ENCODE measurements at regions not wholly inside any gene's neighbourhood (a gene's known extent, or its start where the extent isn't known, plus 50 kb on each side); places are given as distances from the start of the nearest gene placed in this dataset.

- no peak for TF ChIP-seq CTCF (IDR thresholded peaks at IDR 0.05; ENCODE audit: unreplicated experiment)
- CTCF ChIA-PET = no interaction called here
- H3K4me1 Mint-ChIP-seq (ENCODE audit: insufficient read depth, unreplicated experiment) = no peaks in the 10 kb centered on the region
- intact Hi-C loops (cut with micrococcal nuclease) = no loop called here
- BruUV-seq (replicated peaks) = no TSS peak
- no peaks in the 10 kb centered on the region for H3K27me3 Mint-ChIP-seq (ENCODE audit: insufficient read depth, unreplicated experiment)
- POLR2A ChIA-PET = no interaction called here
- no peak overlapping the region for H3K4me3 Mint-ChIP-seq (ENCODE audit: unreplicated experiment)
- no peaks in the 10 kb centered on the region for H3K9me3 Mint-ChIP-seq (ENCODE audit: unreplicated experiment)
- no peak for DNase-seq (ENCODE audit: unreplicated experiment)
- no peak overlapping the region for H3K27ac Mint-ChIP-seq (ENCODE audit: low read depth, unreplicated experiment)
- H3K36me3 Mint-ChIP-seq (ENCODE audit: insufficient read depth, unreplicated experiment) = no peaks in the 10 kb centered on the region
Measured at GRCh38 chr3:89762405-89762804, 655.0 kb downstream of the EPHA3 start.

GRCh38 chr3:89783341-89783927 lies 676.0 kb downstream of the EPHA3 start:
- POLR2A ChIA-PET = no interaction called here

GRCh38 chr3:89787485-89787884 lies 680.1 kb downstream of the EPHA3 start:
- Mint-ChIP-seq H3K36me3 (ENCODE audit: insufficient read depth, unreplicated experiment) (no peaks in the 10 kb centered on the region), H3K4me1 (ENCODE audit: insufficient read depth, unreplicated experiment) (no peaks in the 10 kb centered on the region), H3K27ac (ENCODE audit: low read depth, unreplicated experiment) (no peak overlapping the region), H3K4me3 (ENCODE audit: unreplicated experiment) (no peak overlapping the region), H3K27me3 (ENCODE audit: insufficient read depth, unreplicated experiment) (no peaks in the 10 kb centered on the region), H3K9me3 (ENCODE audit: unreplicated experiment) (no peaks in the 10 kb centered on the region)
- intact Hi-C loops (cut with micrococcal nuclease) = no loop called here
- DNase-seq (ENCODE audit: unreplicated experiment) = no peak
- CTCF ChIA-PET = no interaction called here
- POLR2A ChIA-PET = interaction anchor here (0.7 kb wide), 1 partner anchor 245 kb away, joined by 3 read pairs; no protein-coding TSS in a partner anchor
- TF ChIP-seq CTCF (IDR thresholded peaks at IDR 0.05; ENCODE audit: unreplicated experiment) = no peak
- no TSS peak for BruUV-seq (replicated peaks)

More at GRCh38 chr3:89783341-89783927, 676.0 kb downstream of the EPHA3 start:
- Mint-ChIP-seq H3K36me3 (ENCODE audit: insufficient read depth, unreplicated experiment) (no peaks in the 10 kb centered on the region), H3K27ac (ENCODE audit: low read depth, unreplicated experiment) (no peak overlapping the region), H3K9me3 (ENCODE audit: unreplicated experiment) (no peaks in the 10 kb centered on the region), H3K4me3 (ENCODE audit: unreplicated experiment) (no peak overlapping the region), H3K27me3 (ENCODE audit: insufficient read depth, unreplicated experiment) (no peaks in the 10 kb centered on the region), H3K4me1 (ENCODE audit: insufficient read depth, unreplicated experiment) (no peaks in the 10 kb centered on the region)
- no peak for DNase-seq (ENCODE audit: unreplicated experiment)
- no TSS peak for BruUV-seq (replicated peaks)
- TF ChIP-seq CTCF (IDR thresholded peaks at IDR 0.05; ENCODE audit: unreplicated experiment) = no peak
- CTCF ChIA-PET = no interaction called here
- intact Hi-C loops (cut with micrococcal nuclease) = no loop called here

GRCh38 chr3:89787979-89788378 lies 680.6 kb downstream of the EPHA3 start:
- Mint-ChIP-seq H3K9me3 (ENCODE audit: unreplicated experiment) (no peaks in the 10 kb centered on the region), H3K27me3 (ENCODE audit: insufficient read depth, unreplicated experiment) (no peaks in the 10 kb centered on the region), H3K4me1 (ENCODE audit: insufficient read depth, unreplicated experiment) (no peaks in the 10 kb centered on the region), H3K4me3 (ENCODE audit: unreplicated experiment) (no peak overlapping the region), H3K36me3 (ENCODE audit: insufficient read depth, unreplicated experiment) (no peaks in the 10 kb centered on the region), H3K27ac (ENCODE audit: low read depth, unreplicated experiment) (no peak overlapping the region)
- ChIA-PET POLR2A (interaction anchor here (0.7 kb wide), 1 partner anchor 245 kb away, joined by 3 read pairs; no protein-coding TSS in a partner anchor), CTCF (no interaction called here)
- BruUV-seq (replicated peaks) = no TSS peak
- TF ChIP-seq CTCF (IDR thresholded peaks at IDR 0.05; ENCODE audit: unreplicated experiment) = no peak
- no peak for DNase-seq (ENCODE audit: unreplicated experiment)
- intact Hi-C loops (cut with micrococcal nuclease) = no loop called here
